PC-3 (cell line): ENCODE measurements at regions not wholly inside any gene's neighbourhood (a gene's known extent, or its start where the extent isn't known, plus 50 kb on each side); places are given as distances from the start of the nearest gene placed in this dataset.

Experiments
- ATAC-seq: fragments of 200-7000 bp; cut with Tn5 transposase; 2 replicates; pipeline ENCODE4 v1.9.1; 2020; ENCODE audit warnings: mild to moderate bottlenecking, moderate library complexity
- BruUV-seq: library from RNA; stranded (reverse); fragments of 400-500 nt; replicated peaks from 2 replicates; lab custom pipeline; 2021; lab: Mats Ljungman, UMichigan
- CTCF ChIA-PET: fragments of 300-600 bp; sonication (Branson Sonifier 250); formaldehyde crosslinking; loops from one replicate; lab custom pipeline; 2022; ENCODE audit warnings: antibody characterized with exemption; lab: Charles Lee
- POLR2A ChIA-PET: fragments of 300-600 bp; sonication (Branson Sonifier 250); formaldehyde crosslinking; loops from one replicate; lab custom pipeline; 2022; ENCODE audit warnings: antibody characterized with exemption; ENCODE audit not compliant: unreplicated experiment; lab: Charles Lee
- DNase-seq: peaks from one replicate; pipeline ENCODE4 v3.0.0-alpha.2; 2015
- H2AFZ ChIP-seq: fragments of 300-600 bp; sonication (generic); 2 replicates; pipeline ENCODE4 v1.6.0; 2016; ENCODE audit warnings: antibody characterized with exemption, low read length
- H3F3A ChIP-seq: fragments of 300-600 bp; sonication (generic); one replicate; pipeline ENCODE4 v1.6.0; 2017; ENCODE audit warnings: antibody characterized with exemption, low read length, control low read depth, mild to moderate bottlenecking; ENCODE audit not compliant: unreplicated experiment
- H3K27ac ChIP-seq: fragments of 300-600 bp; sonication (generic); 2 replicates; pipeline ENCODE4 v1.5.1; 2016; ENCODE audit warnings: mild to moderate bottlenecking, low read length
- H3K27me3 ChIP-seq: fragments of 300-600 bp; sonication (generic); 2 replicates; pipeline ENCODE4 v1.6.1; 2016; ENCODE audit warnings: low read length, mixed read lengths
- H3K36me3 ChIP-seq: fragments of 300-600 bp; sonication (generic); 2 replicates; pipeline ENCODE4 v1.6.1; 2016; ENCODE audit warnings: low read depth, mixed run types, low read length, mixed read lengths
- H3K4me1 ChIP-seq: fragments of 300-600 bp; sonication (generic); 2 replicates; pipeline ENCODE4 v1.5.1; 2016; ENCODE audit warnings: low read length; ENCODE audit not compliant: insufficient read depth
- H3K4me2 ChIP-seq: fragments of 300-600 bp; sonication (generic); 2 replicates; pipeline ENCODE4 v1.6.0; 2016; ENCODE audit warnings: low read length
- H3K4me3 ChIP-seq: fragments of 300-600 bp; sonication (generic); 2 replicates; pipeline ENCODE4 v1.5.1; 2016; ENCODE audit warnings: mild to moderate bottlenecking, low read length, mixed read lengths
- H3K79me2 ChIP-seq: fragments of 300-600 bp; sonication (generic); 2 replicates; pipeline ENCODE4 v1.6.1; 2017; ENCODE audit warnings: low read length, mixed read lengths
- H3K9ac ChIP-seq: fragments of 300-600 bp; sonication (generic); 2 replicates; pipeline ENCODE4 v1.6.0; 2016; ENCODE audit warnings: mild to moderate bottlenecking, low read length
- H3K9me2 ChIP-seq: fragments of 300-600 bp; sonication (generic); replicated peaks from 2 replicates; pipeline ENCODE4 v1.6.1; 2016; ENCODE audit warnings: mixed run types, low read length, mixed read lengths
- H3K9me3 ChIP-seq: fragments of 300-600 bp; sonication (generic); 2 replicates; pipeline ENCODE4 v1.6.1; 2016; ENCODE audit warnings: low read length, mixed read lengths
- H4K20me1 ChIP-seq: fragments of 300-600 bp; sonication (generic); 2 replicates; pipeline ENCODE4 v1.6.1; 2016; ENCODE audit warnings: low read length, mixed read lengths
- CTCF ChIP-seq: fragments of 300-600 bp; sonication (generic); conservative IDR thresholded peaks from 2 replicates; pipeline ENCODE4 v1.5.1; 2017; ENCODE audit warnings: antibody characterized with exemption, low read depth, mild to moderate bottlenecking, low read length
- EZH2 ChIP-seq: fragments of 300-600 bp; sonication (generic); IDR thresholded peaks from one replicate; pipeline ENCODE4 v1.6.1; 2017; ENCODE audit warnings: antibody characterized with exemption, mild to moderate bottlenecking, low read length; ENCODE audit not compliant: unreplicated experiment
- EZH2phosphoT487 ChIP-seq: fragments of 300-600 bp; sonication (generic); IDR thresholded peaks from 2 replicates; pipeline ENCODE4 v1.6.1; 2018; ENCODE audit warnings: mild to moderate bottlenecking, antibody characterized with exemption, low read length, borderline replicate concordance
- intact Hi-C: fragments of 100-400 bp; cut with micrococcal nuclease; formaldehyde crosslinking; loops from 2 replicates; pipeline ENCODE4 v1.9.0; 2023

GRCh38 chr13:34593658-34594057 is 348.4 kb upstream of the NBEA start:
- Histone ChIP-seq H3K36me3 (no peaks in the 10 kb centered on the region), H3K9ac (no peak overlapping the region), H3K27me3 (no peaks in the 10 kb centered on the region), H3K79me2 (no peaks in the 10 kb centered on the region), H3F3A (no peaks in the 10 kb centered on the region), H3K4me1 (no peaks in the 10 kb centered on the region), H3K4me2 (no peak overlapping the region), H3K4me3 (no peak overlapping the region), H2AFZ (no peak overlapping the region), H3K27ac (no peak overlapping the region), H3K9me2 (no peaks in the 10 kb centered on the region), H3K9me3 (no peaks in the 10 kb centered on the region), H4K20me1 (no peaks in the 10 kb centered on the region)
- no peak for TF ChIP-seq CTCF
- no peak for TF ChIP-seq EZH2phosphoT487
- no peak for TF ChIP-seq EZH2
- DNase-seq, result no peak
- intact Hi-C loops, result no loop called here
- POLR2A ChIA-PET, result no interaction called here
- ATAC-seq, result no peak
- CTCF ChIA-PET, result no interaction called here
- no TSS peak for BruUV-seq

- Histone ChIP-seq H3K36me3 (no peaks in the 10 kb centered on the region), H3F3A (no peaks in the 10 kb centered on the region), H3K27me3 (no peaks in the 10 kb centered on the region), H3K4me2 (no peak overlapping the region), H3K4me1 (no peaks in the 10 kb centered on the region), H3K9ac (no peak overlapping the region), H3K27ac (no peak overlapping the region), H3K9me3 (no peaks in the 10 kb centered on the region), H3K79me2 (no peaks in the 10 kb centered on the region), H3K4me3 (no peak overlapping the region), H3K9me2 (no peaks in the 10 kb centered on the region), H4K20me1 (no peaks in the 10 kb centered on the region), H2AFZ (no peak overlapping the region)
- ATAC-seq, result no peak
- intact Hi-C loops, result no loop called here
- no TSS peak for BruUV-seq
- TF ChIP-seq EZH2phosphoT487, result no peak
- no peak for TF ChIP-seq CTCF
- no peak for TF ChIP-seq EZH2
- POLR2A ChIA-PET, result no interaction called here
- DNase-seq, result no peak
- CTCF ChIA-PET, result no interaction called here
Observed at GRCh38 chr13:34594507-34594906, 347.6 kb upstream of the NBEA start.

- H3K9ac ChIP-seq, result no peak overlapping the region
- no peak for TF ChIP-seq EZH2
- H3K4me1 ChIP-seq, result no peaks in the 10 kb centered on the region
- no TSS peak for BruUV-seq
- H3K9me3 ChIP-seq, result no peaks in the 10 kb centered on the region
- H3K4me2 ChIP-seq, result no peak overlapping the region
- H3K27ac ChIP-seq, result no peak overlapping the region
- no peaks in the 10 kb centered on the region for H3K9me2 ChIP-seq
- H3K36me3 ChIP-seq, result no peaks in the 10 kb centered on the region
- H3K79me2 ChIP-seq, result no peaks in the 10 kb centered on the region
- no peak for ATAC-seq
- ChIA-PET POLR2A (no interaction called here), CTCF (no interaction called here)
- no peaks in the 10 kb centered on the region for H3F3A ChIP-seq
- no peak overlapping the region for H3K4me3 ChIP-seq
- H4K20me1 ChIP-seq, result no peaks in the 10 kb centered on the region
- intact Hi-C loops, result no loop called here
- DNase-seq, result no peak
- H2AFZ ChIP-seq, result no peak overlapping the region
- no peaks in the 10 kb centered on the region for H3K27me3 ChIP-seq
Observed at GRCh38 chr13:34608331-34608730, 333.7 kb upstream of the NBEA start.
